ENCODE measurements at regions not wholly inside any gene's neighbourhood (a gene's known extent, or its start where the extent isn't known, plus 50 kb on each side); places are given as distances from the start of the nearest gene placed in this dataset.

- H3K27ac ChIP-seq: no peak overlapping the region
- DNase-seq: no peak
Observed at GRCh38 chr4:147408189-147408588, 72.7 kb upstream of the EDNRA start.

GRCh38 chr4:147409350-147409749 is 71.5 kb upstream of the EDNRA start:
- Histone ChIP-seq H3K27ac (no peak overlapping the region), H3K9me3 (no peaks in the 10 kb centered on the region), H3K36me3 (no peaks in the 10 kb centered on the region), H3K4me1 (no peaks in the 10 kb centered on the region), H3K27me3 (no peaks in the 10 kb centered on the region), H3K4me3 (no peak overlapping the region)
- 69 to 79% methylated on average over 2 of the region's 2 CpGs for WGBS, 2 donors
- no peak for DNase-seq
- TF ChIP-seq POLR2AphosphoS5 (IDR thresholded peaks at IDR 0.05) (no peak), EP300 (IDR thresholded peaks at IDR 0.05) (no peak), POLR2A (IDR thresholded peaks at IDR 0.05) (no peak)
- TF ChIP-seq, protein P1, sequence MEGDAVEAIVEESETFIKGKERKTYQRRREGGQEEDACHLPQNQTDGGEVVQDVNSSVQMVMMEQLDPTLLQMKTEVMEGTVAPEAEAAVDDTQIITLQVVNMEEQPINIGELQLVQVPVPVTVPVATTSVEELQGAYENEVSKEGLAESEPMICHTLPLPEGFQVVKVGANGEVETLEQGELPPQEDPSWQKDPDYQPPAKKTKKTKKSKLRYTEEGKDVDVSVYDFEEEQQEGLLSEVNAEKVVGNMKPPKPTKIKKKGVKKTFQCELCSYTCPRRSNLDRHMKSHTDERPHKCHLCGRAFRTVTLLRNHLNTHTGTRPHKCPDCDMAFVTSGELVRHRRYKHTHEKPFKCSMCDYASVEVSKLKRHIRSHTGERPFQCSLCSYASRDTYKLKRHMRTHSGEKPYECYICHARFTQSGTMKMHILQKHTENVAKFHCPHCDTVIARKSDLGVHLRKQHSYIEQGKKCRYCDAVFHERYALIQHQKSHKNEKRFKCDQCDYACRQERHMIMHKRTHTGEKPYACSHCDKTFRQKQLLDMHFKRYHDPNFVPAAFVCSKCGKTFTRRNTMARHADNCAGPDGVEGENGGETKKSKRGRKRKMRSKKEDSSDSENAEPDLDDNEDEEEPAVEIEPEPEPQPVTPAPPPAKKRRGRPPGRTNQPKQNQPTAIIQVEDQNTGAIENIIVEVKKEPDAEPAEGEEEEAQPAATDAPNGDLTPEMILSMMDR (IDR thresholded peaks at IDR 0.05): no peak
- intact Hi-C loops (cut with DNase I): no loop called here

More at GRCh38 chr4:147408189-147408588, 72.7 kb upstream of the EDNRA start:
- H3K36me3 ChIP-seq: no peaks in the 10 kb centered on the region
- intact Hi-C loops (cut with DNase I): no loop called here
- no peaks in the 10 kb centered on the region for H3K9me3 ChIP-seq
- no peaks in the 10 kb centered on the region for H3K4me1 ChIP-seq
- H3K4me3 ChIP-seq: no peak overlapping the region
- TF ChIP-seq EP300 (IDR thresholded peaks at IDR 0.05): no peak
- TF ChIP-seq POLR2A (IDR thresholded peaks at IDR 0.05): no peak
- TF ChIP-seq, protein P1 (IDR thresholded peaks at IDR 0.05): no peak
- TF ChIP-seq POLR2AphosphoS5 (IDR thresholded peaks at IDR 0.05): no peak
- H3K27me3 ChIP-seq: no peaks in the 10 kb centered on the region

DNA sequence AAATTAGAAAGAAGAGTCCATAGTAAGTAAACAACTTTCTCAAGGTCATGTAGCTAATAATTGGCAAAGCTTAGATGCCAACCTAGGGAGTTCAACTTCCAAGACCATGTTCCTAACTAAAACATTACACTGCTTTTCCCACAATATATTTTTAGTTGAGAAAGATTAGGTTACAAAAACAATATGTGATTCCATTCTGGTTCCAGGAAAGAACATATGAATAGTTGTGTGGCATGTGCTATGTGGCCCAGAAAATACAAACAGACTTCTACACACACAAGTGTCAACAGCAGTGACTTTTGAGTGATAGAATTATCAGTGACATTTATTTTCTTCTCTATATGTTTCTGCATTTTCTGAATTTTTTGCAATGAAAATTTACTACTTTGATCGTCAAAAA is 62.7 kb upstream of the EDNRA start:
- H3K27me3 ChIP-seq: no peaks in the 10 kb centered on the region
- TF ChIP-seq POLR2AphosphoS5 (IDR thresholded peaks at IDR 0.05) (no peak), POLR2A (IDR thresholded peaks at IDR 0.05) (no peak), EP300 (IDR thresholded peaks at IDR 0.05) (no peak)
- TF ChIP-seq, protein P1 (IDR thresholded peaks at IDR 0.05): no peak
- WGBS, 2 donors: 86 to 91% methylated on average over 1 of the region's 1 CpG
- intact Hi-C loops (cut with DNase I): no loop called here
- DNase-seq: no peak
- H3K9me3 ChIP-seq: peaks cover 0 to 3% (median 0%) of the 10 kb centered on the region in 4 donors
- no peaks in the 10 kb centered on the region for H3K36me3 ChIP-seq
- no peak overlapping the region for H3K27ac ChIP-seq
- H3K4me1 ChIP-seq: peaks cover 0 to 9% (median 0%) of the 10 kb centered on the region in 4 donors
- no peak overlapping the region for H3K4me3 ChIP-seq

DNA sequence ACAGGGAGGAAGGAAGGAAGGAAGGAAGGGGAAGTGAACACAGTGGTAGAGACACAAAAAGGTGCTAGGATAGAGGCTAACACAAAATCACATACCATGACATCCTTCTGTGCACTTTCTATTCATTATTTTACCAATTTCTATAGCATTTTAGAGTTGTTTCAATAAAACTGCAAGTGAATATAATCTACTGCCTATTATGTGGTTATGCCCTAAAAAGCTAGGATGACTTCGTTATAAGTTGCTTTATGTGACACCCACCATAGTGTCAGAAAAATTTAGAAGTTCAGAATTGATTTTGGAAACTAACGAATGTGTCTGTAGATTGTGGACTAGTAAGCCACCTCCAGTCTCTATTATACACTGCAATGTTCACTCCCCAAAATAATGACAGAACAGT is 59.4 kb upstream of the EDNRA start:
- intact Hi-C loops (cut with DNase I): no loop called here
- Histone ChIP-seq H3K27ac (no peak overlapping the region), H3K4me1 (peaks cover 0 to 10% (median 0%) of the 10 kb centered on the region in 4 donors), H3K4me3 (no peak overlapping the region), H3K27me3 (no peaks in the 10 kb centered on the region), H3K36me3 (no peaks in the 10 kb centered on the region), H3K9me3 (peaks cover 0 to 3% (median 0%) of the 10 kb centered on the region in 4 donors)
- TF ChIP-seq POLR2AphosphoS5 (IDR thresholded peaks at IDR 0.05) (no peak), EP300 (IDR thresholded peaks at IDR 0.05) (no peak), POLR2A (IDR thresholded peaks at IDR 0.05) (no peak)
- TF ChIP-seq, protein P1 (IDR thresholded peaks at IDR 0.05): no peak
- 72 to 83% methylated on average over 2 of the region's 2 CpGs for WGBS, 2 donors
- DNase-seq: no peak

DNA sequence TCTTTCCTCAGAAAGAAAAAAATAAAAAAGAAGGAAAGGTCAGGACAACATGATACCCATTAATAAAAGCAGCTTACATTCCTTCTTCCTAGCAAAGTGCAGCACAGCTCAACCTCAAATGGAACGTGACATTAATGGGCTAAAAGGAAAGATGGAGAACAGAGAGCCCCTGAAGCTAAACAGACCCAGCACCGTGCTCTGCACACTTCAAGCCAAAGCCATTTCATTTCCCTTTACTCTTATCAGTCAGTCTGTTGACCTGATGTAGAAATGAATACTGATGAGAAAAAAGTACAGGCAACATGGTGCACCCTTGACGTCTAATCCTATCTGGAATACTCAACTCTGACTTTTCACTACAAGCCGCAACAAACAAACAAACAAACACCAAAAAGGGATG is 57.7 kb upstream of the EDNRA start:
- peaks cover 0 to 10% (median 0%) of the 10 kb centered on the region in 4 donors for H3K4me1 ChIP-seq
- DNase-seq: no peak
- no peaks in the 10 kb centered on the region for H3K36me3 ChIP-seq
- intact Hi-C loops (cut with DNase I): no loop called here
- H3K9me3 ChIP-seq: no peaks in the 10 kb centered on the region
- no peak overlapping the region for H3K4me3 ChIP-seq
- H3K27me3 ChIP-seq: no peaks in the 10 kb centered on the region
- WGBS, 2 donors: 58 to 79% methylated on average over 4 of the region's 4 CpGs
- TF ChIP-seq EP300 (IDR thresholded peaks at IDR 0.05) (no peak), POLR2AphosphoS5 (IDR thresholded peaks at IDR 0.05) (peak in 2 of 4 donors; percentile 33 to 47)
- TF ChIP-seq, protein P1 (IDR thresholded peaks at IDR 0.05): no peak
- H3K27ac ChIP-seq: no peak overlapping the region
